GM12872 (cell line): ENCODE measurements at regions not wholly inside any gene's neighbourhood (a gene's known extent, or its start where the extent isn't known, plus 50 kb on each side); places are given as distances from the start of the nearest gene placed in this dataset.

Experiments used
- CTCF ChIP-seq: IDR thresholded peaks from 3 replicates; pipeline ENCODE4 v1.5.1; 2011; ENCODE audit warnings: low read depth, mild to moderate bottlenecking, low read length, moderate library complexity; ENCODE audit not compliant: insufficient read depth

- TF ChIP-seq CTCF: no peak
Measured at GRCh38 chr2:17257189-17257909, 260.9 kb downstream of the RAD51AP2 start.

- no peak for TF ChIP-seq CTCF
Measured at GRCh38 chr2:17255071-17255470, 263.2 kb downstream of the RAD51AP2 start.

- TF ChIP-seq CTCF: no peak
Measured at GRCh38 chr2:17254421-17254820, 263.8 kb downstream of the RAD51AP2 start.

GRCh38 chr2:17252258-17252657 lies 266.0 kb downstream of the RAD51AP2 start:
- no peak for TF ChIP-seq CTCF

GRCh38 chr2:17251171-17251570 lies 267.1 kb downstream of the RAD51AP2 start:
- TF ChIP-seq CTCF: no peak

GRCh38 chr2:17249249-17249648 lies 269.0 kb downstream of the RAD51AP2 start:
- TF ChIP-seq CTCF: no peak

GRCh38 chr2:17245906-17246305 lies 272.3 kb downstream of the RAD51AP2 start:
- no peak for TF ChIP-seq CTCF
